ENCODE measurements at regions not wholly inside any gene's neighbourhood (a gene's known extent, or its start where the extent isn't known, plus 50 kb on each side); places are given as distances from the start of the nearest gene placed in this dataset.

DNA sequence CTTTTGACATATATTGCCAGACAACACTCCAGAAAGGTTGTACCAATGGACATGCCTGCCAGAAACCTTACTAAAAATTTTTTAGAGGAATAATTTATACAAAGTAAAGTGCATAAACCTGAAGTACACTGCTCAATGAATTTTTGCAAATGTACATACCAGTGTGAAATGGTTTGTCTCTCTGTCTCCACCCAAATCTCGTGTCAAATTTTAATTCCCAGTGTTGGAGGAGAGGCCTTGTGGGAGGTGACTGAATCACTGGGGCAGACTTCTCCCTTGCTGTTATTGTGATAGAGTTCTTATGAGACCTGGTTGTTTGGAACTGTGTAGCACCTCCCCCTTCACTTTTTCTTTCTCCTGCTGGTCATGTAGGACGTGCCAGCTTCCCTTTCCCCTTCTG is 168.8 kb downstream of the RWDD3 start:
- H3K4me1 ChIP-seq, result no peaks in the 10 kb centered on the region
- no peak for ATAC-seq
- no peak for DNase-seq
- H3K4me3 ChIP-seq, result no peak overlapping the region
- 61 to 78% methylated on average over 2 of the region's 2 CpGs for WGBS, 2 donors
- no peaks in the 10 kb centered on the region for H3K9me3 ChIP-seq
- intact Hi-C loops (cut with DNase I), result no loop called here
- no peaks in the 10 kb centered on the region for H3K36me3 ChIP-seq (replicated peaks in 1 of 2; ENCODE audit: insufficient read depth in 1 of 2, low read depth in 2 of 2)
- no peaks in the 10 kb centered on the region for H3K27me3 ChIP-seq
- TF ChIP-seq POLR2A (IDR thresholded peaks at IDR 0.05), result no peak
- TF ChIP-seq, protein P1, sequence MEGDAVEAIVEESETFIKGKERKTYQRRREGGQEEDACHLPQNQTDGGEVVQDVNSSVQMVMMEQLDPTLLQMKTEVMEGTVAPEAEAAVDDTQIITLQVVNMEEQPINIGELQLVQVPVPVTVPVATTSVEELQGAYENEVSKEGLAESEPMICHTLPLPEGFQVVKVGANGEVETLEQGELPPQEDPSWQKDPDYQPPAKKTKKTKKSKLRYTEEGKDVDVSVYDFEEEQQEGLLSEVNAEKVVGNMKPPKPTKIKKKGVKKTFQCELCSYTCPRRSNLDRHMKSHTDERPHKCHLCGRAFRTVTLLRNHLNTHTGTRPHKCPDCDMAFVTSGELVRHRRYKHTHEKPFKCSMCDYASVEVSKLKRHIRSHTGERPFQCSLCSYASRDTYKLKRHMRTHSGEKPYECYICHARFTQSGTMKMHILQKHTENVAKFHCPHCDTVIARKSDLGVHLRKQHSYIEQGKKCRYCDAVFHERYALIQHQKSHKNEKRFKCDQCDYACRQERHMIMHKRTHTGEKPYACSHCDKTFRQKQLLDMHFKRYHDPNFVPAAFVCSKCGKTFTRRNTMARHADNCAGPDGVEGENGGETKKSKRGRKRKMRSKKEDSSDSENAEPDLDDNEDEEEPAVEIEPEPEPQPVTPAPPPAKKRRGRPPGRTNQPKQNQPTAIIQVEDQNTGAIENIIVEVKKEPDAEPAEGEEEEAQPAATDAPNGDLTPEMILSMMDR (IDR thresholded peaks at IDR 0.05), result no peak
- no peak overlapping the region for H3K27ac ChIP-seq

DNA sequence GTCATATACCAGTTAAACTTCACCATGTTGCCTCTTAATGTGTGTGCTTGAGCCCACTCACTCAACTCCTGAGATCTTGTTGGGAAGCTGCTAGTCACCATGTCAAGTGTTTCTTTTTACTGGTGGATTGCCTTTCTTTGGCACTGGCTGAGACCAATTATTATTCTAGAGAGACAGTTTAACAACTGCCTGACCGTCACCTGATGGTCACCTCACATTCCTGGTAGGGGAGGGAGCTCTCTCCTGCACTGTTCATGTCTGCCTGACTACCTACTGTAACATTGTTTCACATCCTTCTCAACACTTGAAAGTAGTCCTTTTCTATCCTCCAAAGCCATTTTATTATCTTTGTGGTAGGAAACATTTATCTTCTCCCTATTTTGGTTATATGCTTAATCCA is 172.3 kb downstream of the RWDD3 start:
- peaks cover 14% of the 10 kb centered on the region for H3K4me1 ChIP-seq
- intact Hi-C loops (cut with DNase I), result no loop called here
- DNase-seq (no peak), ATAC-seq (no peak)
- no peaks in the 10 kb centered on the region for H3K27me3 ChIP-seq
- H3K27ac ChIP-seq, result no peak overlapping the region
- no peak overlapping the region for H3K4me3 ChIP-seq
- 28 to 75% methylated on average over 1 of the region's 1 CpG for WGBS, 2 donors
- TF ChIP-seq POLR2A (IDR thresholded peaks at IDR 0.05), result no peak
- TF ChIP-seq, protein P1 (IDR thresholded peaks at IDR 0.05), result no peak
- H3K9me3 ChIP-seq, result no peaks in the 10 kb centered on the region
- no peaks in the 10 kb centered on the region for H3K36me3 ChIP-seq (replicated peaks in 1 of 2; ENCODE audit: insufficient read depth in 1 of 2, low read depth in 2 of 2)

DNA sequence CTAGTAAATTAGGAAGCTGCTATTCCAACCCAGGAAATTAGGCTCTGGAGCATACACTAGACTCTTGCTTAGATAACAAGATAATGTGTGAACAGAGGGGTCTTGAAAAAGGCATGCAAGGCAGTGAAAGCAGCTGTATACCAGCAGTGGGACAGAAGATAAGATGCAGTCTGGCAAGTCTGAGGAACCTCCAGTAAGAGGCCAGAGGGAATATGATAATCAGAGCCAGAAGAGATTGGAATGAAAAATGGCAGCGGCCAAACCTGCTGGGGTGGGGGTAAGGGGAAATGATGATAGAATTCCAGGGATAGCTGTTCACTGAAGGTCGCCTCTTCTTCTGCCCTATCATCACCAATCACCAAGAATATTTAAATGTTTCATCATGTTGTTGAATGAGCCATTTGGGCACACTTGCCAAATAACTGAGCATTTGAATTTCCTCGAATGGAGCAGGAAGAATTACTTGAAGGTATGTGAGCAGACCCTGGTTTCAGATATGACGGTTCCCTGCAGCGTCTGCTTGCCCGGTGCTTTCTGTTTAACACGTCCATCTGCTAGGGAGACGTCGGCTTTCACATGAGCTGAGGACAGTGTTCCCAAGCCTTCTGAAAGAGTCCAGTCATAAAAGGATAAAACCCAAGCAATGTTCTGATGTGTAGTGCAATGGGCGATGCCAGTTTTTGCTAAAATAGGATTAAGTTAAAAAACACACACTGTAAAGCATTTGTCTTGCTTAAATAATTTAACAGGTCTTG is 173.3 kb downstream of the RWDD3 start:
- Histone ChIP-seq H3K4me3 (no peak overlapping the region), H3K27me3 (no peaks in the 10 kb centered on the region), H3K9me3 (no peaks in the 10 kb centered on the region), H3K36me3 (replicated peaks in 1 of 2; ENCODE audit: insufficient read depth in 1 of 2, low read depth in 2 of 2) (no peaks in the 10 kb centered on the region), H3K4me1 (peaks cover 14% of the 10 kb centered on the region), H3K27ac (no peak overlapping the region)
- intact Hi-C loops (cut with DNase I), result no loop called here
- no peak for ATAC-seq
- TF ChIP-seq, protein P1 (IDR thresholded peaks at IDR 0.05), result no peak
- TF ChIP-seq POLR2A (IDR thresholded peaks at IDR 0.05), result no peak
- 64 to 69% methylated on average over 10 of the region's 10 CpGs for WGBS, 2 donors
- no peak for DNase-seq

DNA sequence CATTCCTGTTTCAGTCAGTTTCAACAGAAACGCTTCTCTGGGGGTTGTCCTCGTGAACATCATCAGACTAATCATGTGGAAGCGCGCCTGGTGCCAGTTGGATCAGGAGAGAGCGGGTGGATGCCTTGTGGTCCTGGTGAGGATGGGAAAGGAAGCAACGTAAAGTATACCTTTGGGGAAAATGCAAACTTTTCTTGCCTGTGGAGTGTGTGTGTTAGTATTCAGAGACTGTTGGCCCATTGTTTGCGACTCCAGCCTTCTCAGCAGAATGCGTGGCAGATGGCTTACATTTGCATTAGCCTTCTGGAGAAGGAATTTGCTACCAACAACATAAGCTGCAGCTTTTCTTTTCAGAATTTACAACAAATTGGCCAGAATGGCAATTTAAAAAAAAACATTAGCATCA is 173.9 kb downstream of the RWDD3 start:
- Histone ChIP-seq H3K4me3 (no peak overlapping the region), H3K36me3 (replicated peaks in 1 of 2; ENCODE audit: insufficient read depth in 1 of 2, low read depth in 2 of 2) (no peaks in the 10 kb centered on the region), H3K9me3 (no peaks in the 10 kb centered on the region), H3K27me3 (no peaks in the 10 kb centered on the region), H3K4me1 (peaks cover 14% of the 10 kb centered on the region), H3K27ac (no peak overlapping the region)
- DNase-seq (no peak), ATAC-seq (no peak)
- TF ChIP-seq, protein P1 (IDR thresholded peaks at IDR 0.05), result no peak
- TF ChIP-seq POLR2A (IDR thresholded peaks at IDR 0.05), result no peak
- 68 to 70% methylated on average over 8 of the region's 8 CpGs for WGBS, 2 donors
- intact Hi-C loops (cut with DNase I), result no loop called here
